ENCODE measurements at regions not wholly inside any gene's neighbourhood (a gene's known extent, or its start where the extent isn't known, plus 50 kb on each side); places are given as distances from the start of the nearest gene placed in this dataset.

DNA sequence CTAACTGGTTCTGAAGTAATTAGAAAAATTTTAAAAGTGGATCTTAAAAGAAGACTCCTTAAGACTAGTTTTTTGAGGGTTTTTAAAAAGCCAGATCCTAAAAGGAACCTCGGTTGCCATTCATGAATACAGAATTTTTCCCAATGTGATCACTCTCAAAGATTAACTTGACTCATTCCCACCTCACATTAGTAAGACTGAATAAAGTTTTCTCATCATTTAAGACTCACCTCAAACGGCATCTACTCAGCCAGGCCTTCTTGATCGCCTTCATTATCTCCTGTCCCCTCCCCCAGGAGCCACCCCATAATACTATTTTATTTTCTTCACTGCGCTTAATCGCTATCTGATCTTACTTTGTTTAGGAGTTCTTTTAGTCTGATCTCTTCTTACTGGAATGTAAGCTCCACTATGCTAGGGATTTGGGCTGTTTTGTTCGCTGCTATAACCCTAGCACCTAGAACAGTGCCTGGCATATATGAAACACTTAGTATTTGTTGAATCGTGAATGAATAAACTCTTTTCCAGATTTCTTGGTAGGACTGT is 55.9 kb upstream of the PCGF5 start:
- intact Hi-C loops (cut with DNase I) = loop anchor here (5.0 to 10.0 kb wide), 2 partner anchors 243 to 470 kb away; partner anchors contain the start of gene PPP1R3C
- peak overlapping the region; percentile 81 to 91 (median 90) for H3K4me3 ChIP-seq
- DNase-seq = no peak
- H3K27me3 ChIP-seq = no peaks in the 10 kb centered on the region
- no peaks in the 10 kb centered on the region for H3K9me3 ChIP-seq
- H3K27ac ChIP-seq = peak overlapping the region; percentile 93 to 98 (median 96)
- no peak for TF ChIP-seq POLR2A (IDR thresholded peaks at IDR 0.05)
- TF ChIP-seq, protein P1, sequence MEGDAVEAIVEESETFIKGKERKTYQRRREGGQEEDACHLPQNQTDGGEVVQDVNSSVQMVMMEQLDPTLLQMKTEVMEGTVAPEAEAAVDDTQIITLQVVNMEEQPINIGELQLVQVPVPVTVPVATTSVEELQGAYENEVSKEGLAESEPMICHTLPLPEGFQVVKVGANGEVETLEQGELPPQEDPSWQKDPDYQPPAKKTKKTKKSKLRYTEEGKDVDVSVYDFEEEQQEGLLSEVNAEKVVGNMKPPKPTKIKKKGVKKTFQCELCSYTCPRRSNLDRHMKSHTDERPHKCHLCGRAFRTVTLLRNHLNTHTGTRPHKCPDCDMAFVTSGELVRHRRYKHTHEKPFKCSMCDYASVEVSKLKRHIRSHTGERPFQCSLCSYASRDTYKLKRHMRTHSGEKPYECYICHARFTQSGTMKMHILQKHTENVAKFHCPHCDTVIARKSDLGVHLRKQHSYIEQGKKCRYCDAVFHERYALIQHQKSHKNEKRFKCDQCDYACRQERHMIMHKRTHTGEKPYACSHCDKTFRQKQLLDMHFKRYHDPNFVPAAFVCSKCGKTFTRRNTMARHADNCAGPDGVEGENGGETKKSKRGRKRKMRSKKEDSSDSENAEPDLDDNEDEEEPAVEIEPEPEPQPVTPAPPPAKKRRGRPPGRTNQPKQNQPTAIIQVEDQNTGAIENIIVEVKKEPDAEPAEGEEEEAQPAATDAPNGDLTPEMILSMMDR (IDR thresholded peaks at IDR 0.05) = no peak
- TF ChIP-seq POLR2AphosphoS5 (IDR thresholded peaks at IDR 0.05) = no peak
- TF ChIP-seq EP300 (IDR thresholded peaks at IDR 0.05) = no peak
- H3K36me3 ChIP-seq = no peaks in the 10 kb centered on the region
- WGBS, 2 donors = 78 to 87% methylated on average over 7 of the region's 7 CpGs
- H3K4me1 ChIP-seq = peaks cover 0 to 24% (median 16%) of the 10 kb centered on the region in 4 donors

DNA sequence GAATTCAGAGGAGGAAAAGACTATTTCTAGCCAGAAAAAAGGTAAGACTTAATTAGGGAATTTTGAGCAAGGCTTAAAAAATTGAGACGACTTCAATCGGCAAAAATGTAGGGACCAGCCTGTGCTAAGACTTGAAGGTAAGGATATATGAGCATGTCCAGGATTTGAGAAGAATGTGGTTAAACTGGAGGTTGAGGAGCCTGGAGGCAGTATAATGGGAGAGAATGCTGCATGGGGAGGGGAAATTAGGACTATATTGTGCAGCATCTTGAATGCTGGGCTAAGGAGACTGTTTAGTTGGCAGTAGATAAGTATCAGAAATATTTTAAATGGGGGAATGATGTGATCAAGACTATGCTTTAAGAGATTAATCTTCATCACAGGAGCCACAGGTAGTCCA is 53.1 kb upstream of the PCGF5 start:
- Histone ChIP-seq H3K4me3 (no peak overlapping the region), H3K36me3 (no peaks in the 10 kb centered on the region), H3K4me1 (peaks cover 0 to 16% (median 8%) of the 10 kb centered on the region in 4 donors), H3K27ac (no peak overlapping the region), H3K9me3 (no peaks in the 10 kb centered on the region), H3K27me3 (no peaks in the 10 kb centered on the region)
- TF ChIP-seq EP300 (IDR thresholded peaks at IDR 0.05) (no peak), POLR2AphosphoS5 (IDR thresholded peaks at IDR 0.05) (no peak), POLR2A (IDR thresholded peaks at IDR 0.05) (no peak)
- TF ChIP-seq, protein P1 (IDR thresholded peaks at IDR 0.05) = no peak
- WGBS, 2 donors = 95 to 97% methylated on average over 2 of the region's 2 CpGs
- DNase-seq = no peak
- intact Hi-C loops (cut with DNase I) = loop anchor here (10.0 kb wide), 1 partner anchor 467 kb away; the partner anchor contains the start of gene PPP1R3C

GRCh38 chr10:91170418-91170817 is 50.0 kb upstream of the PCGF5 start:
- no peaks in the 10 kb centered on the region for H3K36me3 ChIP-seq
- DNase-seq = no peak
- TF ChIP-seq POLR2AphosphoS5 (IDR thresholded peaks at IDR 0.05) = no peak
- no peak for TF ChIP-seq POLR2A (IDR thresholded peaks at IDR 0.05)
- TF ChIP-seq, protein P1 (IDR thresholded peaks at IDR 0.05) = no peak
- no peak for TF ChIP-seq EP300 (IDR thresholded peaks at IDR 0.05)
- H3K27me3 ChIP-seq = no peaks in the 10 kb centered on the region
- no peak overlapping the region for H3K4me3 ChIP-seq
- H3K27ac ChIP-seq = no peak overlapping the region
- WGBS, 2 donors = 93 to 94% methylated on average over 1 of the region's 1 CpG
- peaks cover 0 to 3% (median under 1%) of the 10 kb centered on the region in 4 donors for H3K4me1 ChIP-seq
- intact Hi-C loops (cut with DNase I) = no loop called here
- H3K9me3 ChIP-seq = no peaks in the 10 kb centered on the region

Small RNA genes in the stretch of these regions (small RNA-seq; reads per million reads assigned to genes)
- gene AL365434.2 = 0 reads per million in 3 donors

Data from sigmoid colon (tissue), 6 donors.